Suprapubic skin (tissue), 4 donors: ENCODE measurements at regions not wholly inside any gene's neighbourhood (a gene's known extent, or its start where the extent isn't known, plus 50 kb on each side); places are given as distances from the start of the nearest gene placed in this dataset.

ENCODE experiments used
- DNase-seq, 2 donors: peaks; one replicate each; pipeline ENCODE4 v3.0.0-alpha.2; 2019; ENCODE audit warnings: low spot score in 2 of 2
- H3K27ac ChIP-seq: fragments of 200-600 bp; sonication (generic); one replicate; pipeline ENCODE4 v1.5.1; 2019
- H3K27me3 ChIP-seq: fragments of 200-600 bp; sonication (generic); one replicate; pipeline ENCODE4 v1.5.1; 2019
- H3K36me3 ChIP-seq: fragments of 200-600 bp; sonication (generic); one replicate; pipeline ENCODE4 v1.5.1; 2019
- H3K4me1 ChIP-seq: fragments of 200-600 bp; sonication (generic); one replicate; pipeline ENCODE4 v1.5.1; 2019
- H3K4me3 ChIP-seq: fragments of 200-600 bp; sonication (generic); one replicate; pipeline ENCODE4 v1.5.1; 2019; ENCODE audit warnings: mild to moderate bottlenecking
- H3K9me3 ChIP-seq: fragments of 200-600 bp; sonication (generic); one replicate; pipeline ENCODE4 v1.5.1; 2019
- EP300 ChIP-seq: sonication (generic); formaldehyde crosslinking; IDR thresholded peaks from one replicate; pipeline ENCODE4 v1.6.1; 2017; ENCODE audit warnings: antibody characterized with exemption
- POLR2A ChIP-seq, 2 donors: fragments of 450-650 bp; IDR thresholded peaks; one replicate each; pipeline ENCODE4 v1.6.1; 2017; ENCODE audit warnings: antibody characterized with exemption in 2 of 2, mild to moderate bottlenecking in 2 of 2, moderate library complexity in 2 of 2
- POLR2AphosphoS5 ChIP-seq, 3 donors: sonication (generic); formaldehyde crosslinking; IDR thresholded peaks; one replicate each; pipeline ENCODE4 v1.6.1; 2017; ENCODE audit warnings: antibody characterized with exemption in 3 of 3
- WGBS: methylation state at CpG from one replicate; pipeline ENCODE4 v1.1.5; 2018; 5-methylcytosine and 5-hydroxymethylcytosine counted together
- TF ChIP-seq, protein P1 (sequence below), 2 donors: fragments of 200-600 bp in 1 of 2; fragments of 450-650 bp in 1 of 2; sonication (generic) in 1 of 2; IDR thresholded peaks; one replicate each; pipeline ENCODE4 v1.5.1; 2016 to 2019; ENCODE audit warnings: antibody characterized with exemption in 2 of 2, mild to moderate bottlenecking in 1 of 2, moderate library complexity in 1 of 2

DNA sequence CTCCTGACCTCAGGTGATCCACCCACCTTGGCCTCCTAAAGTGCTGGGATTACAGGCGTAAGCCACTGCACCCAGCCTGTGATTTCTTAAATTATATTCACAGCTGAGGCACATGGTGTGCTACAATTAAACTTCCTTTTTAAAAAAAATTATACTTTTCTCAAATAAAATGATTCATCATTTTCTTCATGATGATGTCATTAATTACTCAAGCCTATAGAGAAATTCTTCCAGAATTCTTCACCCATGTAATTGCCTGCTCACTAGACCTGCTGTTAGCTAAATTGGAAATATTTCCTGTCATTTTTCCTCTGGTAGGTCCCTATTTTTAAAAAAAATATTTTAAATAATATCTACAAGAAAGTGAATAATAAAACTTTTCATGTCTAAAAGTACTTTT is 440.0 kb upstream of the ANO3 start:
- Histone ChIP-seq H3K9me3 (no peaks in the 10 kb centered on the region), H3K4me3 (no peak overlapping the region), H3K27me3 (no peaks in the 10 kb centered on the region), H3K36me3 (no peaks in the 10 kb centered on the region), H3K4me1 (no peaks in the 10 kb centered on the region), H3K27ac (no peak overlapping the region)
- 91% methylated on average over 1 of the region's 1 CpG for WGBS
- DNase-seq: no peak
- TF ChIP-seq POLR2AphosphoS5 (IDR thresholded peaks at IDR 0.05): no peak
- TF ChIP-seq, protein P1, sequence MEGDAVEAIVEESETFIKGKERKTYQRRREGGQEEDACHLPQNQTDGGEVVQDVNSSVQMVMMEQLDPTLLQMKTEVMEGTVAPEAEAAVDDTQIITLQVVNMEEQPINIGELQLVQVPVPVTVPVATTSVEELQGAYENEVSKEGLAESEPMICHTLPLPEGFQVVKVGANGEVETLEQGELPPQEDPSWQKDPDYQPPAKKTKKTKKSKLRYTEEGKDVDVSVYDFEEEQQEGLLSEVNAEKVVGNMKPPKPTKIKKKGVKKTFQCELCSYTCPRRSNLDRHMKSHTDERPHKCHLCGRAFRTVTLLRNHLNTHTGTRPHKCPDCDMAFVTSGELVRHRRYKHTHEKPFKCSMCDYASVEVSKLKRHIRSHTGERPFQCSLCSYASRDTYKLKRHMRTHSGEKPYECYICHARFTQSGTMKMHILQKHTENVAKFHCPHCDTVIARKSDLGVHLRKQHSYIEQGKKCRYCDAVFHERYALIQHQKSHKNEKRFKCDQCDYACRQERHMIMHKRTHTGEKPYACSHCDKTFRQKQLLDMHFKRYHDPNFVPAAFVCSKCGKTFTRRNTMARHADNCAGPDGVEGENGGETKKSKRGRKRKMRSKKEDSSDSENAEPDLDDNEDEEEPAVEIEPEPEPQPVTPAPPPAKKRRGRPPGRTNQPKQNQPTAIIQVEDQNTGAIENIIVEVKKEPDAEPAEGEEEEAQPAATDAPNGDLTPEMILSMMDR (IDR thresholded peaks at IDR 0.05): no peak
- no peak for TF ChIP-seq POLR2A (IDR thresholded peaks at IDR 0.05)
- no peak for TF ChIP-seq EP300

DNA sequence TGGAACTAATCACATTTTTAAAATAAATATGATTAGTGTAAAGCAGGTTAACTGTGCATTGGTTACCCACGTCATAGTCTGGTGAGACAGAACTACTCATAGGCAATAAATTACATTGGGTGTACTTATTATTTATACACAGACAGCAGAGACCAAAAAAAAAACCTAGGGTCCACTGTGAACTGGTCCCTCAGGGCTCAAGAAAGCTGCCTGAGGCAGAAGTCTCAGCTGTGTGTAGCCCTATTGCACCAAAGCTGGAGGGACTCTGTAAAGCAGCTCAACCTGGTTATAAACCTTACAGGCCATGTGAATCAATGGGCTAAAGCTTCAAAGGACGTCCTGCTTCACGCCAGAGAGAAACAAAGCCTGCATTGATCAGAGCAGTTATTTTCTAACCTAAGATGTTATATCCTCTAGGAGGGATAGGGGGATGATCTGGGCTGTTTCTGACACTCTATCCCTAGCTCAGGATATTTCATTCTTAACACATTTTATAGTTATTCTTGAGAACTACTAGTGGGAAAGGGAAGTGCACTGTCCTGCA is 432.2 kb upstream of the ANO3 start:
- Histone ChIP-seq H3K9me3 (no peaks in the 10 kb centered on the region), H3K27ac (no peak overlapping the region), H3K27me3 (no peaks in the 10 kb centered on the region), H3K4me3 (no peak overlapping the region), H3K36me3 (no peaks in the 10 kb centered on the region), H3K4me1 (no peaks in the 10 kb centered on the region)
- DNase-seq: no peak
- TF ChIP-seq EP300 (no peak), POLR2A (IDR thresholded peaks at IDR 0.05) (no peak), POLR2AphosphoS5 (IDR thresholded peaks at IDR 0.05) (no peak)
- TF ChIP-seq, protein P1 (IDR thresholded peaks at IDR 0.05): no peak
- 72% methylated on average over 3 of the region's 3 CpGs for WGBS

DNA sequence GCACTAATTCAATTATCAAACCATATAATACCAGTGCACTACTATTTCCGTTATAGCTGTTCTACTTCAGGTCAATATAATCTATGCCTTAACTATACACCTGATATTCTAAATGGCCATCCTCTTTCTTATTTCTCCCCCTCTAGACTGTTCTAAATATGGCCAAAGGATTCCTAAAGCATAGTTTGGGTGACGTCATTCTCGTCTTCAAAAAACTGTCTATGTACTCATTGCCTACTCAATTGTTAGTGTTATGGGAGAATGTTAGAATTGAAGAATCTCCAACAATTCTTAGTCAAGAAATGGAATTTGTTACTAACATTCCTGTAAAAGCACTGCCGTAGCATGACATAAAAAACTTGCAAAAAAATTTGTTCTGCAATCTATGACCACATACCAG is 431.1 kb upstream of the ANO3 start:
- Histone ChIP-seq H3K4me1 (no peaks in the 10 kb centered on the region), H3K4me3 (no peak overlapping the region), H3K9me3 (no peaks in the 10 kb centered on the region), H3K27ac (no peak overlapping the region), H3K27me3 (no peaks in the 10 kb centered on the region), H3K36me3 (no peaks in the 10 kb centered on the region)
- WGBS: 94% methylated on average over 4 of the region's 4 CpGs
- TF ChIP-seq POLR2AphosphoS5 (IDR thresholded peaks at IDR 0.05) (no peak), POLR2A (IDR thresholded peaks at IDR 0.05) (no peak), EP300 (no peak)
- TF ChIP-seq, protein P1 (IDR thresholded peaks at IDR 0.05): no peak
- no peak for DNase-seq

DNA sequence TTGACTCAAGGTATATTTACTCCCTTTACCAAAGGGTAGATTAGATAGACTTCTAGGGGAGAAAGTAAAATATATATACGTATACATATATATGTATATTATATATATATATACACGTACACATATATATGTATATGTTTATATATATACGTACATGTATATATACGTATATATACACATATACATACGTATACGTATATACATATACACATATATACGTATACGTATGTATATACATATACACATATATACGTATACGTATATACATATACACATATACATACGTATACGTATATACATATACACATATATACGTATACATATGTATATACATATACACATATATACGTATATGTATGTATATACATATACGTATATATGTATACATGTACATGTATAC is 430.5 kb upstream of the ANO3 start:
- WGBS: 87% methylated on average over 15 of the region's 15 CpGs
- no peaks in the 10 kb centered on the region for H3K36me3 ChIP-seq
- H3K4me1 ChIP-seq: no peaks in the 10 kb centered on the region
- H3K27ac ChIP-seq: no peak overlapping the region
- H3K27me3 ChIP-seq: no peaks in the 10 kb centered on the region
- TF ChIP-seq EP300: no peak
- TF ChIP-seq, protein P1 (IDR thresholded peaks at IDR 0.05): no peak
- TF ChIP-seq POLR2A (IDR thresholded peaks at IDR 0.05): no peak
- no peak for TF ChIP-seq POLR2AphosphoS5 (IDR thresholded peaks at IDR 0.05)
- H3K4me3 ChIP-seq: no peak overlapping the region
- DNase-seq: no peak
- H3K9me3 ChIP-seq: no peaks in the 10 kb centered on the region

DNA sequence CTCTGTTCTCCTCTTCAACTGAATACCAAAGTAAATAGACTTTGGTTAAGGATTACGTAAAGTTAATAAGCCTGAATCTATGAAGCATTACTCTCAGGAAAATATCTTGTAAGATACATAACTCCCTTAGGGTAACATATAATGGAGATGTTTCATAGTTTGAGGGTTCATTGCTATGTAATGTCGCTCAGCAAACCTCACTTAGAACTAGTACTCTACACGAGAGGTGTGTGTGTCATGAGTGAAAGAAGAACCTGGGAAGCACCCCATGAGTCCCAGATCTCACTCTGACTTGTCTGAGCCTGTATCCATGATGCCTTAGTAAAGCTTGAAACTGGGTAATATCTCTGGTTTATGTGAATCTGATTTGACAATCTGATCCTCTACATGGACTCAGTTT is 429.5 kb upstream of the ANO3 start:
- Histone ChIP-seq H3K27ac (no peak overlapping the region), H3K27me3 (no peaks in the 10 kb centered on the region), H3K9me3 (no peaks in the 10 kb centered on the region), H3K36me3 (no peaks in the 10 kb centered on the region), H3K4me3 (no peak overlapping the region), H3K4me1 (no peaks in the 10 kb centered on the region)
- TF ChIP-seq POLR2A (IDR thresholded peaks at IDR 0.05) (no peak), EP300 (no peak), POLR2AphosphoS5 (IDR thresholded peaks at IDR 0.05) (no peak)
- TF ChIP-seq, protein P1 (IDR thresholded peaks at IDR 0.05): no peak
- DNase-seq: no peak
- WGBS: 58% methylated on average over 3 of the region's 3 CpGs
